Smooth muscle cell (in vitro differentiated cells): ENCODE measurements at regions not wholly inside any gene's neighbourhood (a gene's known extent, or its start where the extent isn't known, plus 50 kb on each side); places are given as distances from the start of the nearest gene placed in this dataset.
A peak's percentile ranks its signal among the peaks of the same experiment; 100 is the strongest.

Experiments used
- DNase-seq: peaks from one replicate; lab custom pipeline; 2025; ENCODE audit not compliant: unreplicated experiment; lab: John Stamatoyannopoulos, UW
- H2AFZ ChIP-seq: fragments of 200-600 bp; sonication (generic); 2 replicates; pipeline ENCODE4 v1.6.0; 2016; ENCODE audit warnings: antibody characterized with exemption, low read depth, mild to moderate bottlenecking
- H3F3A ChIP-seq: fragments of 200-600 bp; sonication (generic); 2 replicates; pipeline ENCODE4 v1.6.0; 2017; ENCODE audit warnings: antibody characterized with exemption, low read depth
- H3K27ac ChIP-seq: fragments of 200-600 bp; sonication (generic); 2 replicates; pipeline ENCODE4 v1.5.1; 2016; ENCODE audit warnings: low read depth, mild to moderate bottlenecking
- H3K27me3 ChIP-seq: fragments of 200-600 bp; sonication (generic); 2 replicates; pipeline ENCODE4 v1.6.1; 2016; ENCODE audit warnings: low read depth, mild to moderate bottlenecking
- H3K36me3 ChIP-seq: fragments of 200-600 bp; sonication (generic); 2 replicates; pipeline ENCODE4 v1.5.1; 2016; ENCODE audit warnings: low read depth
- H3K4me1 ChIP-seq: fragments of 200-600 bp; sonication (generic); 2 replicates; pipeline ENCODE4 v1.5.1; 2016; ENCODE audit warnings: low read depth
- H3K4me2 ChIP-seq: fragments of 200-600 bp; sonication (generic); 2 replicates; pipeline ENCODE4 v1.6.0; 2016; ENCODE audit warnings: mild to moderate bottlenecking
- H3K4me3 ChIP-seq: fragments of 200-600 bp; sonication (generic); 2 replicates; pipeline ENCODE4 v1.5.1; 2016; ENCODE audit warnings: mild to moderate bottlenecking
- H3K79me2 ChIP-seq: fragments of 200-600 bp; sonication (generic); 2 replicates; pipeline ENCODE4 v1.6.0; 2016; ENCODE audit warnings: low read depth, mild to moderate bottlenecking
- H3K9ac ChIP-seq: fragments of 200-600 bp; sonication (generic); 2 replicates; pipeline ENCODE4 v1.6.0; 2016; ENCODE audit warnings: low read depth
- H3K9me3 ChIP-seq: fragments of 200-600 bp; sonication (generic); replicated peaks from 2 replicates; pipeline ENCODE4 v1.5.1; 2016; ENCODE audit warnings: low read depth
- H4K20me1 ChIP-seq: fragments of 200-600 bp; sonication (generic); 2 replicates; pipeline ENCODE4 v1.6.0; 2016; ENCODE audit warnings: low read depth
- CTCF ChIP-seq: fragments of 200-600 bp; sonication (generic); IDR thresholded peaks from 2 replicates; pipeline ENCODE4 v1.5.1; 2017; ENCODE audit warnings: borderline replicate concordance, mild to moderate bottlenecking, antibody characterized with exemption; ENCODE audit not compliant: insufficient read depth, poor library complexity, severe bottlenecking
- WGBS: methylation state at CpG from one replicate; pipeline ENCODE4 v1.1.7; 2016; ENCODE audit warnings: low lambda C conversion rate; 5-methylcytosine and 5-hydroxymethylcytosine counted together

- TF ChIP-seq CTCF, result no peak
- no peak overlapping the region for H2AFZ ChIP-seq
- no peaks in the 10 kb centered on the region for H3K27me3 ChIP-seq
- H3K4me1 ChIP-seq, result peaks cover 9% of the 10 kb centered on the region
- no peak for DNase-seq
- H4K20me1 ChIP-seq, result no peaks in the 10 kb centered on the region
- H3K9me3 ChIP-seq, result no peaks in the 10 kb centered on the region
- H3K79me2 ChIP-seq, result no peaks in the 10 kb centered on the region
- 81% methylated on average over 1 of the region's 1 CpG for WGBS
- no peak overlapping the region for H3K4me2 ChIP-seq
- H3K36me3 ChIP-seq, result no peaks in the 10 kb centered on the region
- no peak overlapping the region for H3K4me3 ChIP-seq
- no peaks in the 10 kb centered on the region for H3F3A ChIP-seq
- H3K9ac ChIP-seq, result no peak overlapping the region
- H3K27ac ChIP-seq, result no peak overlapping the region
Measured at GRCh38 chr17:55606488-55606815, 95.2 kb upstream of the SMIM36 start.

- Histone ChIP-seq H3K79me2 (no peaks in the 10 kb centered on the region), H3K4me2 (no peak overlapping the region), H3K27ac (no peak overlapping the region), H2AFZ (no peak overlapping the region), H3K9me3 (no peaks in the 10 kb centered on the region), H3F3A (no peaks in the 10 kb centered on the region), H4K20me1 (no peaks in the 10 kb centered on the region), H3K4me3 (no peak overlapping the region), H3K4me1 (peaks cover 9% of the 10 kb centered on the region), H3K9ac (no peak overlapping the region), H3K36me3 (no peaks in the 10 kb centered on the region), H3K27me3 (no peaks in the 10 kb centered on the region)
- TF ChIP-seq CTCF, result no peak
- WGBS, result 92% methylated on average over 4 of the region's 4 CpGs
- DNase-seq, result no peak
Measured at GRCh38 chr17:55605705-55606487, 94.6 kb upstream of the SMIM36 start.

- no peaks in the 10 kb centered on the region for H3F3A ChIP-seq
- peaks cover 4% of the 10 kb centered on the region for H3K36me3 ChIP-seq
- H3K4me3 ChIP-seq, result no peak overlapping the region
- no peak for DNase-seq
- H3K9me3 ChIP-seq, result peaks cover 15% of the 10 kb centered on the region
- no peak overlapping the region for H2AFZ ChIP-seq
- H3K79me2 ChIP-seq, result no peaks in the 10 kb centered on the region
- H3K27me3 ChIP-seq, result no peaks in the 10 kb centered on the region
- no peak overlapping the region for H3K27ac ChIP-seq
- peak; percentile 42 for TF ChIP-seq CTCF
- H4K20me1 ChIP-seq, result no peaks in the 10 kb centered on the region
- H3K4me1 ChIP-seq, result peaks cover 9% of the 10 kb centered on the region
- H3K4me2 ChIP-seq, result no peak overlapping the region
- H3K9ac ChIP-seq, result no peak overlapping the region
Measured at GRCh38 chr17:55601874-55602364, 90.7 kb upstream of the SMIM36 start.

- 85% methylated on average over 1 of the region's 1 CpG for WGBS
Measured at GRCh38 chr17:55598495-55598894, 87.2 kb upstream of the SMIM36 start.

More at GRCh38 chr17:55598495-55598894, 87.2 kb upstream of the SMIM36 start:
- Histone ChIP-seq H3K79me2 (no peaks in the 10 kb centered on the region), H2AFZ (no peak overlapping the region), H3K27me3 (no peaks in the 10 kb centered on the region), H3F3A (no peaks in the 10 kb centered on the region), H3K4me3 (no peak overlapping the region), H3K36me3 (peaks cover 4% of the 10 kb centered on the region), H3K9ac (no peak overlapping the region), H3K27ac (no peak overlapping the region), H4K20me1 (no peaks in the 10 kb centered on the region), H3K4me1 (peaks cover 9% of the 10 kb centered on the region), H3K4me2 (no peak overlapping the region), H3K9me3 (peaks cover 15% of the 10 kb centered on the region)
- no peak for DNase-seq
- TF ChIP-seq CTCF, result no peak
